Right cardiac atrium (tissue), 5 donors: ENCODE measurements at regions not wholly inside any gene's neighbourhood (a gene's known extent, or its start where the extent isn't known, plus 50 kb on each side); places are given as distances from the start of the nearest gene placed in this dataset.
"Not testable (repeated sequence)": the region's sequence is repeated elsewhere in the genome, so short reads cannot be mapped to it uniquely, and the experiment has no call there.

ENCODE experiments used
- ATAC-seq, 2 donors: fragments of 200-7000 bp; cut with Tn5 transposase; one replicate each; pipeline versions ENCODE4 v1.8.0 to v1.9.1; 2020; ENCODE audit warnings: moderate library complexity in 2 of 2, mild to moderate bottlenecking in 1 of 2
- DNase-seq, 3 donors: peaks; one replicate each; pipeline ENCODE4 v3.0.0-alpha.2; 2020
- H3K27ac ChIP-seq: one replicate; pipeline ENCODE4 v1.5.1; 2013; ENCODE audit warnings: mild to moderate bottlenecking, low read length, control low read depth, moderate library complexity
- H3K27me3 ChIP-seq: one replicate; pipeline ENCODE4 v1.6.1; 2013; ENCODE audit not compliant: control insufficient read depth, insufficient read depth
- H3K4me1 ChIP-seq: one replicate; pipeline ENCODE4 v1.6.1; 2013; ENCODE audit warnings: low read length; ENCODE audit not compliant: control insufficient read depth, insufficient read depth
- H3K4me3 ChIP-seq: one replicate; pipeline ENCODE4 v1.5.1; 2013; ENCODE audit warnings: low read length, control low read depth
- H3K9me3 ChIP-seq: one replicate; pipeline ENCODE4 v1.6.1; 2013; ENCODE audit warnings: low read length; ENCODE audit not compliant: control insufficient read depth
- WGBS: extraction: QIAGEN DNeasy Blood & Tissue Kit; methylation state at CpG from one replicate; pipeline ENCODE4 v1.1.7; 2013; 5-methylcytosine and 5-hydroxymethylcytosine counted together
- intact Hi-C, 4 donors: fragments of 100-400 bp; cut with DNase I; formaldehyde crosslinking; loops; one replicate each; pipeline versions ENCODE4 v1.11.0 to v1.14.0; 2022 to 2023
- donor health status: healthy with polysubstance abuse.
- donor health status: DM: no; HTN: yes; CAD: no.
- donor health status: DM: no; HTN: no; CAD: no.
- donor health status: DM: no; HTN: yes; CAD: no; lungs with severe emphysema.
- donor health status: DM: yes; HTN: yes; CAD: no.

- intact Hi-C loops = no loop called here
- Histone ChIP-seq H3K4me1 (no peaks in the 10 kb centered on the region), H3K4me3 (no peak overlapping the region), H3K27me3 (no peaks in the 10 kb centered on the region), H3K27ac (no peak overlapping the region), H3K9me3 (peaks cover 2% of the 10 kb centered on the region)
- ATAC-seq (no peak), DNase-seq (peak in 1 of 3 donors; percentile 5)
- 91% methylated on average over 9 of the region's 9 CpGs for WGBS
Measured at GRCh38 chr7:57198801-57199200, 66.6 kb upstream of the ZNF479 start.

GRCh38 chr7:57199252-57199651 lies 67.0 kb upstream of the ZNF479 start:
- Histone ChIP-seq H3K4me3 (no peak overlapping the region), H3K4me1 (no peaks in the 10 kb centered on the region), H3K9me3 (peaks cover 2% of the 10 kb centered on the region), H3K27ac (no peak overlapping the region), H3K27me3 (no peaks in the 10 kb centered on the region)
- WGBS = 81% methylated on average over 7 of the region's 7 CpGs
- intact Hi-C loops = no loop called here
- peak in 1 of 3 donors; percentile 7 for DNase-seq
- no peak for ATAC-seq

DNA sequence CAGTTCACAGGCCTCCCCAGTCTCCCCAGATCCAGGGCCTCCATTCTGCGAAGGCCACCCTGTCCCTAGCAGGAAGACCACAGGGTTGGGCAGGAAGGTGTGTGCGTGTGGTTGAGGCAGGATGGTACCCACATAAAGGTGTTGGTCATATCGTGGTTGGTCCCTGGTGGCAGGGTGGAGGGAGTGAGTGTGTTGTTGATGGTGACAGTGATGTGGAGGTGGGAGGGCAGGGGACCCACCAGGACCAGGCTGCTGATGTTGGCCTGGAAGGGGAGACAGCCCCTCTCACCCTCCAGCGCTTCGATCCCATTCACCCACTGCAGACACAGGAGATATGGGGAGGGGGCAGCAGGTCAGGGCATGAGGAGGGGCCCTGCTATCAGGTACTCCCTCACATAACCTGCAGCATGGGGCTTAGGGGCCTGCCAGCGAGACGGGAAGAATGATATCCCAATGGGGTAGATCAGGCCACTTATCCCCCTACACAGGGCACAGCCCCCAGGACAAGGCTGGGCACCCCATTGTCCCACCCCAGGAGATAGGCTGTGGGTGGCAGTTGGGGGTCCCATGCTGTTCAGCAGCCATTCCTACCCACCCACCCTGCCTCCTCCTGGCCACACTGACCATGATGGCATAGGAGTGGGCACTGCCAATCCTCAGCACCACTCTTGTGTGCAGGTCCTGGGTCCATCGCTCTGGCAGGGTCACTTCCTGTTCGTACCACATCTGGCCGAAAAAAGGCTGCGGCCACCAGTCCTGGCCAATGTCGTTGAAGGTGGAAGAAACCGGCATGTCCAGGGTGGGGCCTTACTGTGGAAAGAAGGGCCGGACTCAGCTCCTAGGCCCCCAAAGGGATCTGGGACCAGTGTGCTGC lies 69.0 kb upstream of the ZNF479 start:
- peaks cover 2% of the 10 kb centered on the region for H3K9me3 ChIP-seq
- intact Hi-C loops = no loop called here
- H3K4me3 ChIP-seq = no peak overlapping the region
- no peak for ATAC-seq
- no peak overlapping the region for H3K27ac ChIP-seq
- H3K27me3 ChIP-seq = no peaks in the 10 kb centered on the region
- H3K4me1 ChIP-seq = no peaks in the 10 kb centered on the region
- WGBS = 90% methylated on average over 14 of the region's 14 CpGs
- DNase-seq = peak in 1 of 3 donors; percentile 17

DNA sequence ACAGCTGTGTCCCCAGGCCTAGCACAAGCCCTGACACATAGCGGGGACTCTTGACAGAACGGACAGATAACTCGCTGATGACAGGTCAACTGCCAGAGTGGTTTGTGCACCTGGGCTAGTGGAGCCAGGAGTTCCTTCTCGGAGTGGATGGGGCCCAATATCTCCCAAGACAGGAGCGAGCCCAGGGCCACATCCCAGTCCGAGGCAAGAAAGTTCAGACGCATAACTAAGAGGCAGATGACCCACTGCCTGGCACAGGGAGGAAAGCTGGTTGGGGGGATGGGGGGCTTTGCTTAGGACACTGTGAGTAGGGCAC lies 69.6 kb upstream of the ZNF479 start:
- intact Hi-C loops = no loop called here
- Histone ChIP-seq H3K9me3 (peaks cover 2% of the 10 kb centered on the region), H3K27me3 (no peaks in the 10 kb centered on the region), H3K4me1 (no peaks in the 10 kb centered on the region), H3K27ac (no peak overlapping the region), H3K4me3 (no peak overlapping the region)
- peak in 1 of 3 donors; percentile 13 for DNase-seq
- 89% methylated on average over 7 of the region's 7 CpGs for WGBS
- ATAC-seq = no peak

DNA sequence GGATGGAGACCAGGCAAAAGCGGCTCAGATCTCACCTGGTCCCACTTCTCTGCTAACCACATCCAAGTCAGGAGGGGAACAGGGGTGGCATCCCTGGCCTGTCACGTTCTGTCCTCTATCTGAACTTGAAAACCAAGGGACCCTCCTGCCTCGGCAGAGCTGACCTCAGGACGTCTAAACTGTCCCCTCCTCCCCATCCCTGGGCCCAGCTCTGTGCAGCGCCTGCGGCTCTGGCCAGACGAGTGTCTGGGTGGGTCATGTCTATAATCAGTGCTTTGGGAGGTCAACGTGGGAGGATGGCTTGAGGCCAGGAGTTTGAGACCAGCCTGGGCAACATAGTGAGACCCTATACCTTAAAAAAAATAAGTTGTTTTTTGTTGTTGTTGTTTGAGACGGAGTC lies 70.0 kb upstream of the ZNF479 start:
- intact Hi-C loops = no loop called here
- 76% methylated on average over 9 of the region's 9 CpGs for WGBS
- Histone ChIP-seq H3K9me3 (peaks cover 2% of the 10 kb centered on the region), H3K4me3 (no peak overlapping the region), H3K27me3 (no peaks in the 10 kb centered on the region), H3K27ac (no peak overlapping the region), H3K4me1 (no peaks in the 10 kb centered on the region)
- no peak for ATAC-seq
- peak in 1 of 3 donors; percentile 28 for DNase-seq

- 33% methylated on average over 51 of the region's 51 CpGs for WGBS
- Histone ChIP-seq H3K4me1 (no peaks in the 10 kb centered on the region), H3K9me3 (peaks cover 2% of the 10 kb centered on the region), H3K27me3 (no peaks in the 10 kb centered on the region), H3K27ac (no peak overlapping the region), H3K4me3 (no peak overlapping the region)
- ATAC-seq (no peak), DNase-seq (peak in 1 of 3 donors; percentile 56)
- intact Hi-C loops = no loop called here
Measured at GRCh38 chr7:57203161-57203791, 71.0 kb upstream of the ZNF479 start.

DNA sequence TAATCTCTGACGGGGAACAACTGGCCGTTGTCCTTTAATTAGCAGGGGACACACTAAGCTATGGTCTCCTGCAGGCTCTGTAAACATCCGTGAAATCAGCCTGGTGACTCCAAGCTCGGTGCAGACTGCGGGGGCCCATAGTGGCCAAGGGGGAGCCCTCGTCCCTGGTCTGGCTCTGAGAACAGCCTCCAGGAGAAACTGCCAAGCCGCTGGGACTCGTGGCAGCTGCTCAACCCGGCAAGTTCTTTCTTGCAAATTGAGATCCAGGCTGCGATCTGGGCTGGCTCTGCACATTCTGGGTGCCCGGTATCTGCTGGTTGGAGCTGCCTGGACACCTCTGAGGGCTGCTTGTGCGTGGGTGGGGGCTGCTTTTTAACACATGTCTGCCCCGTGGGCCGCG lies 71.6 kb upstream of the ZNF479 start:
- 49% methylated on average over 15 of the region's 15 CpGs for WGBS
- ATAC-seq, H3K9me3 ChIP-seq, H3K27me3 ChIP-seq, H3K4me3 ChIP-seq, H3K27ac ChIP-seq, intact Hi-C loops, H3K4me1 ChIP-seq: not testable (repeated sequence)
- DNase-seq = peak in 1 of 3 donors; percentile 18

DNA sequence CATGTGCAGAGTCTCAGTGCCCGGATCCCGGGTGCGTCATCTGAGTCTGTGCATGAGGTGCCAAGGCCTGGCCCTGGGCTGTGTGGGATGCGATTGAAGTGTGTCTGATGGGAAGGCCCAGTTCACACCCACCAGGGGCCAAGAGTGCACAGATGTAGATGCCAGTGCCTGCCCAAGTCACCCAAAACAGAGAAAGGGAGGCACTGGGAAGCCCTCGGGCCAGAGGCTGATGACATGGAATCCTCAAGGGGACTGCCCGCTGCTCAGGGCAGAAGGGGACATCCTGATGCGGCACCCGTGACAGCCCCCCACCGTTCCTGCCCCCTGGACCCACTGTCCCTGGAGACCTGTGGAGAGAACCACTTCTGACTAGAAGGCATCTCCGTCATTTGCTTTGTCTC lies 72.2 kb upstream of the ZNF479 start:
- no peak overlapping the region for H3K4me3 ChIP-seq
- 87% methylated on average over 10 of the region's 10 CpGs for WGBS
- no peak overlapping the region for H3K27ac ChIP-seq
- no peaks in the 10 kb centered on the region for H3K4me1 ChIP-seq
- no peaks in the 10 kb centered on the region for H3K27me3 ChIP-seq
- H3K9me3 ChIP-seq = no peaks in the 10 kb centered on the region
- DNase-seq (peak in 1 of 3 donors; percentile 4), ATAC-seq (no peak)
- intact Hi-C loops = no loop called here

DNA sequence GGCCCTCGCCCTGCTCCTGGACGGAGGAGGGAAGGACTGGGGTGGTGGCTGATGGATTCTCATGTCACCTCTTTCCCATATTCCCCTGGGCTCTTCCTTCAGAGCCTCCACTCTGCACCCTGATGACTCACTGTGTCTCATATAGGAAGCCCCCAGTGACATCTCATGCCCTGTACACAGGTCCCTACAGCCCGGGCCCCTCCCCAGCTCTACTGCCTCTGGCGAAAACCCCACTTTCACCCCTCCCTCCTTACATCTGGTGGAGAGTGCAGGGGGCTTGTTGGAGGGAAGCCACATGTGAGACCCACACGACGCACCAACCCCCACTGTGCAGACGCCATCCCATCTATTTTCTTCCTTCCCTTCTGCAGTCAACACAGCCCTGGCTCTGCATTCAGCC lies 72.8 kb upstream of the ZNF479 start:
- no peak for ATAC-seq
- no peak for DNase-seq
- Histone ChIP-seq H3K27me3 (no peaks in the 10 kb centered on the region), H3K27ac (no peak overlapping the region), H3K4me3 (no peak overlapping the region), H3K9me3 (no peaks in the 10 kb centered on the region), H3K4me1 (no peaks in the 10 kb centered on the region)
- 88% methylated on average over 7 of the region's 7 CpGs for WGBS
- intact Hi-C loops = no loop called here

DNA sequence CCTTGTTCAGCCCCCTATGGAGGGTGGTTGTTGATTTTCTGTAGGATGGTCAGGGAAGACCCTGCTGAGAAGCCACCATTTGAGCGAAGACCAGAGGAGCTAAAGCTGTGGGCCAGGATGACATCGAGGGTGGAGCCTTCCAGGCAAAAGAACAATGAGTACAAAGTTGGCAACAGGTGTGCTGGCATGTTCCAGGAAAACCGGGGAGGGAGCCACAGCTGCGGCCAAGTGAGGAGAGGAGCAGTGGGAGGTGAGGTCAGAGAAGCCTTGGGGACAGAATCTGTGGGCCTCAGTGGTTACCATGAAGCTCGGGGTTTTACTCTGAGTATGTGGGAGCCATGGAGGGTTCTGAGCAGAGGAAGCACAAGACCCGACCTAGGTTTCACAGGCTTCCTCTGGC lies 75.6 kb upstream of the ZNF479 start:
- Histone ChIP-seq H3K4me3 (no peak overlapping the region), H3K9me3 (no peaks in the 10 kb centered on the region), H3K27me3 (no peaks in the 10 kb centered on the region), H3K27ac (no peak overlapping the region), H3K4me1 (no peaks in the 10 kb centered on the region)
- no peak for ATAC-seq
- DNase-seq = no peak
- intact Hi-C loops = no loop called here
- 68% methylated on average over 6 of the region's 6 CpGs for WGBS

DNA sequence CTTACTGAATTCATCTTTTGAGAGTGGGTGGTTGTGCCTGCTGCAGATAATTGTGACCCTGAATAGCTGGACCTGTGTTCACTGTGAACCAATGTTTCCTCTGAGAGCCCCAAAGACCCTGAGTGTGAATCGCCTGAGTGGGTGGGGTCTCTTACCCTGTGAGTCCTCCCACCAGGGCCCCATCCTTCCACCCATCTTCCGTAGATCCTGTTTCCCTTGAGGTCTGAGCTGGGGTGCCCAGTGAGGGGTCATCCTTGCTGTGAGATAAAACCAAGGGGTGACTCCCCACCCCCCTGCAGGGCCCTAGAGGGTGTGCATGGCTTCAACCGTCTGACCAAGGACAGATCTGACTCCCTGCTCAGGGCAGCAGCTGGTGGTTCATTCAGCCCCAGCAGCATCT lies 78.0 kb upstream of the ZNF479 start:
- WGBS = 80% methylated on average over 3 of the region's 3 CpGs
- H3K4me1 ChIP-seq = no peaks in the 10 kb centered on the region
- intact Hi-C loops = no loop called here
- no peaks in the 10 kb centered on the region for H3K9me3 ChIP-seq
- H3K27ac ChIP-seq = no peak overlapping the region
- H3K4me3 ChIP-seq = no peak overlapping the region
- no peak for DNase-seq
- no peaks in the 10 kb centered on the region for H3K27me3 ChIP-seq
- no peak for ATAC-seq
